ENCODE measurements at regions not wholly inside any gene's neighbourhood (a gene's known extent, or its start where the extent isn't known, plus 50 kb on each side); places are given as distances from the start of the nearest gene placed in this dataset.

GRCh38 chr4:14752341-14753046, 249.8 kb upstream of the CPEB2 start:
- no peak for DNase-seq

DNA sequence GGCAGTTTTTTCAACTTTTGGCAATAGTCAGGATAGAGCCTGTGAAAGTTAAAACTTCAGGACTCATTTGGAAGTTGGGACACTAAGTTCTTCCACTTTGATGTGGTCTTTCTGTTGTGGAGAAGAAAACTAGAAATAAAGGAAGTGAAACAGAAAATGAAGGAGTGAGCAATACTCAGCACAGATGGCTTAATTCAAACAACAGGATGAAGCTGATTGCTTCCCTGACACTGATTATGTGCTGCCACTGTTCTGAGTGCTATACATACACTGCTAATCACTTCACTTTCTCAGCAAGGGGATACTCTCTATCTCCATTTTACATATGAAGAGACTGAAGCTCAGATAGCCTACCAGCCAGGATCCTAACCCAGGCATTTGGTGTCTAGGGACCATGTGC, 235.1 kb upstream of the CPEB2 start:
- no peak for DNase-seq

GRCh38 chr4:14768449-14768848, 233.8 kb upstream of the CPEB2 start:
- DNase-seq, result no peak

DNA sequence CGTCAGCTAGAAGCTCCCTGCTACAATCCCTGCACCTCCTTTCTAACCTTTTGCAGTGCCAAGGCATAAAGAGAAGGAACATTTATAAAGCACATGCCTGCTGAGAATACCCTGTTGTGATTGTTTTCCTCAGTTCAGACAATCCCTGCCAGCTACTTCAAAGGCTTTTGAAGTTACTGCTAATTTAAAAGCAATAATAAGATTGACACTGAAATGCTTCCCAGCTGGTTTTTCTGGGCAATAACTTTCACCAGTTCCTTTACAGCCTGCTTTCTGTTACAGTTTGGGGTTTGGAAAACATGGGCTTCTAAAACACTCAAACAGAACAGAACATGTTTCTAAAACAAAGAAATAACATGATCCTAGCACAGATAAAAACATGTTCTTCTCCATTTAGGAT, 232.3 kb upstream of the CPEB2 start:
- no peak for DNase-seq

GRCh38 chr4:14771094-14771493, 231.2 kb upstream of the CPEB2 start:
- DNase-seq, result no peak

DNA sequence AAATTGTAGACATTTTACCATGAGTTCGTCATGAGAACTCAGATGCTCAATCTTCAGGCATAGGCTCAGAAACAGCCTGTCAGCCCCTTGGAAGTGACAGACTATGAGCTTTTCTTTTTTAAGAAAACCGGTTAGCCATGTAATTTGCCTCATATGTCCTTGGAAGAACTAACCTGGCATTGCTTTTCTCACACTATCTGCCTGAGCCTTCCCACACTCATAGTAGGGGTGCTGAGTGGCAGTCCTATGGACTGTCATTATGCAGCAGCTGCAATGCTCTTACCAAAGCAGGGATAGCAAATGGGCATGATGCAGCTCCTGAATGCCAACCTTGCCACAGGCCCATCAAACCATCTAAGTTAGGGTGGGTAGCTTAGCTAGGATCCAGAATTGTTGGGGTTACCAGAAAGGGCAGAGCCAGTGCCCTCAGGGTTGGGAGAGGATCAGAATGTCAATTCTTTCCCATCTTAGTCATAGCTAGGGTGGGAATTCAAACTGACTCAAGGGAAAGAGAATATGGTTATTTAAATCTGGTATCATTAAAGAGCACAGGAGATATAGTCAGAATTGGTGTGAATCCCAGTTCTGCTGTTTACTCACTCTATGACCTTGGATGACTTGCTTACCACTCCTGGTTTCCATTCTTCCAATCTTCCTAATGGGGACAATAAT, 230.6 kb upstream of the CPEB2 start:
- DNase-seq, result no peak

DNA sequence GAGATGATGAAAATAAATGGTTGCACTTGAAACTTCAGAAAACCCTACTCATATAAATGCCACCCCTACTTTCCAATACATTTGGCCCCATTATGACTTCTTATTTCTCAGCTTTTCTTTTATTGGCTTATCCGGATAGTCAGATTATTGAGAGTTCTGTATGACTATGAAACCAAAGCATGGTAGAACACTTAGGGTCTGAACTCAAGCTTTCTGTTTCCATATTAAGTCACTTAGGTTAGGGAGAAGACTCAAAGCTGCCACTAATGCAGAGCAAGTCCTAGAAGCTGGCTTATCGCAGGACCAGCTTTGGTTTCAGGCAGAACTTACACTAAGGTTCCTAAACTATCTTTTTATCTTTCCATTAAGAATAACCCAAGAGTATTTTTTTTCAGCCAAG, 229.9 kb upstream of the CPEB2 start:
- no peak for DNase-seq

DNA sequence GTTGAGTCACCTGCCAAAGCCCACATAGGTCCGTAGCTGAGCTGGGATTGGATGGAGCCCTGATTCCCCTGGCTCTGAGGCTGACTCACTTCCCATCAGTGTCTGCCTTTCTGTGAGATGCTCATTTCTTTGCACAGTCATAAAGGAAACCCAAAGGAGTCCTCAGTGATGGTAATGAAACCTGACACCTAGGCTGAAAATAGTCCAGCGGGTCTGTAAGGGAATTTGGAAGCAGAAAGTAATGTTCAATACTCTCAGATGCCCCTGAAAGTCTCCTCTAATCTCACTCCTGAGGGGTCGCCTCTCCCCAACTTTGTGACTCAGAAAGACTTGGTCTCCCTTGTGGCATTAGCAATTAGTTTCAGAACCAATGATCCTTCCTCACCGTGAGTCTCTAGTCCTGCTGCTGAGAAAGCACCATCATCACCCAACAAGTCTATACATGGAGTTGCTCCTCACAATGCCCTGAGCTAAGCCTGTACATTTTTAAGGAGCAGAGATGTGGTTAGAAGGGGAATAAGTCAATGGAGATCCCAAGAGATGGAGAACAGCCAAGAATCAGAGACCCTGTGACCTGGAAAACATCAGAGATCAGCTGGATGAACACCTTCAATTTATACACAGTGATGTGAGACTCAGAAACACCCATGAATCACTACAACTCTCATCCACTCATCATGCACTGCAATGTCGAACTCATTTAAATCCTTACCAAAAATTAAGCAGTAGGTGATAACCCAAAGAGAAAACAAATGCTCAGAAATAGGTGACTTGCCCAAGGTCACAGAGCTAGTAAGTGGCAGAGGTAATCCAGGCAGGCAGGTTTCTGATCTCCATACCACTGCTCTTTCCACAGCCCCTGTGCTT, 219.0 kb upstream of the CPEB2 start:
- DNase-seq, result no peak

GRCh38 chr4:14787221-14787620, 215.1 kb upstream of the CPEB2 start:
- no peak for DNase-seq

DNA sequence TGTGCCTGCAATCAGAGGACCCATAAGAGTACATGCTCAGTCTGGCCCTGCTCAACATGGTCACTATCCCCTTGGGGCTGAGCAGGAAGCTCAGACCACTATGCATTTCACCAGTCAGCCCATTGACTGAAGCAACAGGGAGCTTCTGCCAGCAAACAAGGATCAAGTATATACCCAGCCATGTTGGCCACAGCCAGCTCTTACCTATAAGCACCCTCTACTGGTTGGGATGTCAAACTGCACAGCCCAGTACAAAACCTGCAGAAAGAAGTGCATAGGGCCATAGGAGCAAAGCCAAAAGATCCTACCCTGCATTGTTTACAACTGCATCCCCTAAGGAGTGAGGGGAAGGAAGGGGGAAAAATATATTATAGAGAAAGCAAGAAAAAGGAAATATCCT, 214.4 kb upstream of the CPEB2 start:
- DNase-seq, result peak in 1 of 2 experiments; percentile 29

GRCh38 chr4:14790494-14790893, 211.8 kb upstream of the CPEB2 start:
- DNase-seq, result no peak

GRCh38 chr4:14792702-14793227, 209.5 kb upstream of the CPEB2 start:
- DNase-seq, result no peak

DNA sequence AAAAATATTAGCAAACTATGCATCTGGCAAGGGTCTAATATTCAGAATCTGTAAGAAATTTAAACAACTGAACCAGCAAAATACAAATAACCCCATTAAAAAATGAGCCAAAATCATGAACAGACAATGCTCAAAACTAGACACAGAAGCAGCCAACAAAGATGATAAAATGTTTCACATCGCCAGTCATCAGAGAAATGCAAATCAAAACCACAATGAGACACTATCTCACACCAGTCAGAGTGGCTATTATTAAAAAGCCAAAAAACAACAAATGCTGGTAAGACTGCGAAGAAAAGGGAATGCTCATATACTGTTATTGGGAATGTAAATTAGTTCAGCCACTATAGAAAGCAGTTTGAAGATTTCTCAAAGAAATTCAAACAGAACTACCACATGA, 201.3 kb upstream of the CPEB2 start:
- DNase-seq, result no peak

GRCh38 chr4:14802596-14802995, 199.7 kb upstream of the CPEB2 start:
- no peak for DNase-seq

DNA sequence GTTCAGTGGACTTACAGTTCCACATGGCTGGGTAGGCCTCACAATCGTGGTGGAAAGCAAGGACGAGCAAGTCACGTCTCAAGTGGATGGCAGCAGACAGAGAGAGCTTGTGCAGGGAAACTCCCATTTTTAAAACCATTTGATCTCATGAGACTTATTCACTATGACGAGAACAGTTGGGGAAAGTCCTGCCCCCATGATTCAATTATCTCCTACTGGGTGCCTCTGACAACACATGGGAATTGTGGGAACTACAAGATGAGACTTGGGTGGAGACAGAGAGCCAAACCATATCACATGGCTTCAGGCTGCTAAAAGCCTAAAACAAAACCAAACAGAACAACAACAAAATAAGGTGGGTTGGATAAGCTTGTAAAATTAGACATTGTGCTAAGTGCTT, 194.4 kb upstream of the CPEB2 start:
- no peak for DNase-seq

GRCh38 chr4:14809203-14809602, 193.1 kb upstream of the CPEB2 start:
- no peak for DNase-seq

GRCh38 chr4:14810121-14810520, 192.2 kb upstream of the CPEB2 start:
- DNase-seq, result no peak

- DNase-seq, result no peak
Measured at GRCh38 chr4:14810568-14810967, 191.7 kb upstream of the CPEB2 start.

- no peak for DNase-seq
Measured at GRCh38 chr4:14812101-14812500, 190.2 kb upstream of the CPEB2 start.

GRCh38 chr4:14816623-14817261, 185.5 kb upstream of the CPEB2 start:
- peak in 1 of 2 experiments; percentile 42 for DNase-seq

DNA sequence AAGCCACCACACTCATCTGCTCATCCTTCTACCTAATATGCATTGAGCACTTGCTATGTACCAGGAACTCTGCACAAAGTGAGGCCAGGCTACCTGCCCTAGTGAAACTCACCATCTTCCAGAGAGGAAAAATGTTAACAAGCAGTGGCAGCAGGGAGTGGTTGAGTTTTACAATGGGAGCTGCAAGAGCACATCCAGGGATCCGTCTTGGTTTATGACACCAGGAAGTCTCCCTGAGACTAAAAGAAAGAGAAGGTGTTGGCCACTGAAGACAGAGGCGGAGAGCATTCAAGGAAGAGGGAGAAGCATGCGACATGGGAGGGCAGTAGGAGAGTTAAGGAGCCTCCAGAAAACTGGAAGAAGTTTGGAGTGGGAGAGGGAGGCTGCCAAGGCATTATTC, 178.1 kb upstream of the CPEB2 start:
- DNase-seq, result no peak

DNA sequence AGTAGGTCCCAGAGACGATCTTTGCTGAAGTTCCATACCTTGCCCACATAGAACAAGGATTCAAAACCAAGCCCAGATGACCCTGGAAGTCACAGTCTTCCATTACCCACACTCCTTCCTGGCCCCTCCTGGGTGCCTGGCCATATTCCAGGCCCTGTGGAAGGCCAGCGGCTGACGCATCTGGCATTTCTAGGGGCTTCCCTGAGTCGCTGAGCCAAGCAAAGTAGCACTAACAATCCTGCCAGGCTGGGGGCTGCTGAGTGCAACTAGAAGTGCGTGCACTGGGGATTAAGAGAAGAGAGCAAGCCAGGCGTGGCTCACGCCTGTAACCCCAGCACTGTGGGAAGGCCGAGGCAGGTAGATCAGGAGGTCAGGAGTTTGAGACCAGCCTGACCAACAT, 175.2 kb upstream of the CPEB2 start:
- no peak for DNase-seq

- DNase-seq, result no peak
Measured at GRCh38 chr4:14829795-14830194, 172.5 kb upstream of the CPEB2 start.

Measured in NCI-H2081 (cell line).